ENCODE measurements at regions not wholly inside any gene's neighbourhood (a gene's known extent, or its start where the extent isn't known, plus 50 kb on each side); places are given as distances from the start of the nearest gene placed in this dataset.

DNA sequence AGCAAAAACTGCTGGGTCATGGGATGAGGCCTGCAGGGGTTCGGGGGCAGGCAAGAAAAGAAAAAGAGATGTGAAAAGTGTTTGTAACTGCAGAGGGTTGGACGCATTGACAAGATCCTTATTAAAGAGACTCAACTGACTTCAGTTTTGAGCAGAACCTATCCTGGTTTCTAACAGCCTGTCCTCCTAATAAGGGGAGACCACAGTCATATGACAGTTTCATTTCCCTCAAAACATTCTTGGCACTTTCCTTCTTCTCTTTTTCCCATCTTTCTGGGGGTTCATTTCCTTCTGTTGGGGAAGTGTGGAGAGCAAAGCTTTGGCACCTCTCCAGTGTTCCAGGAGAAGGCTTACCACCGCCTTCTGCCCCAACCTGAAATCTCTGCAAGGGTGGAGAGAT, 118.5 kb downstream of the MAF start:
- TF ChIP-seq, protein P1, sequence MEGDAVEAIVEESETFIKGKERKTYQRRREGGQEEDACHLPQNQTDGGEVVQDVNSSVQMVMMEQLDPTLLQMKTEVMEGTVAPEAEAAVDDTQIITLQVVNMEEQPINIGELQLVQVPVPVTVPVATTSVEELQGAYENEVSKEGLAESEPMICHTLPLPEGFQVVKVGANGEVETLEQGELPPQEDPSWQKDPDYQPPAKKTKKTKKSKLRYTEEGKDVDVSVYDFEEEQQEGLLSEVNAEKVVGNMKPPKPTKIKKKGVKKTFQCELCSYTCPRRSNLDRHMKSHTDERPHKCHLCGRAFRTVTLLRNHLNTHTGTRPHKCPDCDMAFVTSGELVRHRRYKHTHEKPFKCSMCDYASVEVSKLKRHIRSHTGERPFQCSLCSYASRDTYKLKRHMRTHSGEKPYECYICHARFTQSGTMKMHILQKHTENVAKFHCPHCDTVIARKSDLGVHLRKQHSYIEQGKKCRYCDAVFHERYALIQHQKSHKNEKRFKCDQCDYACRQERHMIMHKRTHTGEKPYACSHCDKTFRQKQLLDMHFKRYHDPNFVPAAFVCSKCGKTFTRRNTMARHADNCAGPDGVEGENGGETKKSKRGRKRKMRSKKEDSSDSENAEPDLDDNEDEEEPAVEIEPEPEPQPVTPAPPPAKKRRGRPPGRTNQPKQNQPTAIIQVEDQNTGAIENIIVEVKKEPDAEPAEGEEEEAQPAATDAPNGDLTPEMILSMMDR (IDR thresholded peaks at IDR 0.05; ENCODE audit: poor library complexity) = no peak
- no peak for TF ChIP-seq EZH2phosphoT487 (IDR thresholded peaks at IDR 0.05; ENCODE audit: low read depth, severe bottlenecking, unreplicated experiment)
